LHCN-M2 (cell line): ENCODE measurements at regions not wholly inside any gene's neighbourhood (a gene's known extent, or its start where the extent isn't known, plus 50 kb on each side); places are given as distances from the start of the nearest gene placed in this dataset.
"Not testable (repeated sequence)": the region's sequence is repeated elsewhere in the genome, so short reads cannot be mapped to it uniquely, and the experiment has no call there.

ENCODE experiments used
- DNase-seq: peaks from one replicate; pipeline ENCODE4 v3.0.0-alpha.2; 2012; ENCODE audit warnings: low read depth

DNA sequence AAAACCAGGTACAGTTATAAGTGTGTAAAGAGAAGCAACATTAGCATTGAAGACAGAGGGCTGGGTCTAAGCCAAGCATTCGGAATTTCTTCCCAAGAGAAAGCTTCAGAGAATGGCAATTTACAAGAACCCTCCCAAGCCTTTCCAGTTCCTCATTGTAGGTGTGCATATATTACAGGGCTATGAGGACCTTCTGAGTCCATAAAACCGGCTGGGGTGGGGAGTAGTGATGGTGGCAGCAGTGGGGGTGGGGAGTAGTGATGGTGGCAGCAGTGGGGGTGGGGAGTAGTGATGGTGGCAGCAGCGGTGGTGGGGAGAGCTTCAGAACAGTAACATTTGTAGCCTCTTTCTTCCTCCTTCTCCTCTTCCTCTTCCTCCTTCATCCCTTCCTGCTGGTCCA, 368.7 kb upstream of the UMPS start:
- DNase-seq: no peak

DNA sequence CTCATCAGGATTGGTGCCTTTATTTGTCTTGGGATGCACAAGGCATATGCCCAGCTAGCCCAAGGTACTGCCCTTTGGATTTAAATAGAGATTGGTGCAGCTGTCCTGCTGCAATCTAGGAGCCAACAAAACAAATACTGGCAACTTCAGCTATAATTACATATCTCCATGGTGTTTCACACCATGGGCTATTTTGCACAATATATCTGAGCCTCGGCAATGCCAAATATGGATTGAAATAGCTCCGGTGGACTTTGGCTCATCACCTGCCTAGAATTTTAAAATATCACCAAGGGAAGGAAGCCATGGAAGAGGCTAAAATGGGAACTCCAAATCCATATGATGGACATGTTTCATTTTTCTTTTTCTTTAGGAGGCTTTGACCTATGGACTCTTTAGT, 367.8 kb upstream of the UMPS start:
- no peak for DNase-seq

DNA sequence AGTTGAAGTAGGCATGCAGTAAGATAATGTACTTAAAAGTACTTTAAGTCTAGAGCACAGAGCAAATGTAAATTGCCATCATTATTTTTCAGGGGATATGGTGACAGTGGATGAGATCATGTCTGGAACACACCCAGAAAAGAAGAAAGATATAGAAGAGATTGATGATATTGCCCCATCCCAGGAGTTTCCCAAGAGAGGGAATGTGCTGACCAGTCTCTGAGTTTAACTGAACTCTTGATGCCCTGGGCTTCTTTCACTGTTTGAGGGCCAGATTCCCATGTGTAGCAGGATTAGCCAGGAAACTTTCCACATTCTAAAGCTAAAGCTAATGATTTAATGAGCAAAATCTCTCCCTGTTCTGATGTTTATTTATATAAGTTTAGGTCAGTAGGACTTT, 366.8 kb upstream of the UMPS start:
- peak; percentile 25 for DNase-seq

DNA sequence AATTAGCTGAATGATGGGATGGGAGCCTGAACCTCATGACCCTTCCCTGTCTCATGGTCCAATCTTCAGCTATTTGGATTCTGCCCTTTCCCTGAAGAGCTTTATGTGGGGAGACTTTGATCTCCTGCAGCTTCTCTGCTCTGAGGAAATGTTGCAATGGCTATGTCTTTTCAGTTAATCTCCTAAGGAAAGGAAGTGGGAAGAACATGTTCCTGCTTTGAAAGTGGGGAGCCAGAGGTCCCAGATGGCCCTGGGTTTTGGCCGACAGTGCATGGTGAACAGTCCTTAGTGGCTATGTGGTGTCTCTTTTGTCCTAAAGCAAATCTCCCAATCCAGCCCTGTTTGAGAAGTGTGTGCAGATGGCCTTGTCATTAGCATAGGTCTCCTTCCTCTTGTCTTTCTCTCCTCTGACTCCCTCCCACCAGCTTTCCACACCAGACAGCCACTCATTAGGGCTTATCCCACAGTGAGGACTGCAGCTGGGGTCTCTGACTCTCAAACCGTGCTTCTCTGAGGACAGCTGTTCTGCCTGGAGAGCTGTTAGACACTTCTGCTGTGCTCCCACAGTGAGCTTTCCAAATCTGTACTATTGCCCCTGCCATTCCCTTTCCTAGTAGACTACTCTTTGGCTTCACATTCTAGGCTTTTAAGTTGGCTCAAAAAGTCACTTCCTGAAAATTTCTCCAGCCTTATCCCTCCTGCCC, 365.8 kb upstream of the UMPS start:
- DNase-seq: no peak

DNA sequence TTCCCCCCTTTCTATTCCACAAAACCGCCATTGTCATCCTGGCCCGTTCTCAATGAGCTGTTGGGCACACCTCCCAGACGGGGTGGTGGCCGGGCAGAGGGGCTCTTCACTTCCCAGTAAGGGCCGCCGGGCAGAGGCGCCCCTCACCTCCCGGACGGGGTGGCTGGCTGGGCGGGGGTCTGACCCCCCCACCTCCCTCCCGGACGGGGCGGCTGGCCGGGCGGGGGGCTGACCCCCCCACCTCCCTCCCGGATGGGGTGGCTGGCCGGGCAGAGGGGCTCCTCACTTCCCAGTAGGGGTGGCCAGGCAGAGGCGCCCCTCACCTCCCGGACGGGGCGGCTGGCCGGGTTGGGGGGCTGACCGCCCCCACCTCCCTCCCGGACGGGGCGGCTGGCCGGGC, 363.6 kb upstream of the UMPS start:
- DNase-seq: not testable (repeated sequence)

DNA sequence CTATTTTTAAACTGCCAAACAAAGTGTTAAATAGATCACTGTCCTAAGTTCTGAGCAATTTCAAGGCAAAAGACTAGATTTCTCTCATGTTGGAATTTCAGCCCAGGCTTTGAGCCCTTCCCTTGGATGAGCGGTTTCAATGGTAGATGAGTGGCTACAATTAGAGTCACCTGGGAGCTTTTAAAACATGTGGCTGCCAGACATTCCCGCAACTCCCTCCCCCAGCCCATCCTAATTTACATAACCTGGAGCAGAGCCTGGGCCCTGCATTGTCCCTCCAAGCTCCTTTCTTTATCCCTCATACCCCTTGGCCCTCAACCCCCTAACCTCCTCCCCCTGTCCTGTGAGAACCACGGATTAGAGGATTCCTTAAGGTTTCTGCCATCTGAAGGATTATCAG, 357.5 kb upstream of the UMPS start:
- DNase-seq: no peak

DNA sequence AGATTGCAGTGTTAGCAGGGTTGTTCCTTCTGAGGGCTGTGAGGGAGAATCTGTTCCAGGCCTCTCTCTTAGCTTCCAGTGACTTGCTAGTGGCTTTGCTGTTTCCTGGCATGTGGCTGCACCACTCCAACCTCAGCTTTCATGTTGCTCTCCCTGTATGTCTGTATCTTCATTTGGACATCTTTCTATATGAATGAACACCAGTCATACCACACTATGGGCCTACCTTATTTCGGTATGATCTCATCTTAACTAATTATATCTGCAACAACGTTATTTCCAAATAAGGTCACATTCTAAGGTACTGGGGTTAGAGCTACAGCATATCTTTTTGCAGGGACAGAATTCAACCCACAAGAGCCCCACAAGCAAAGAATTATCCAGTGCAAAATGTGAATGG, 356.7 kb upstream of the UMPS start:
- no peak for DNase-seq

DNA sequence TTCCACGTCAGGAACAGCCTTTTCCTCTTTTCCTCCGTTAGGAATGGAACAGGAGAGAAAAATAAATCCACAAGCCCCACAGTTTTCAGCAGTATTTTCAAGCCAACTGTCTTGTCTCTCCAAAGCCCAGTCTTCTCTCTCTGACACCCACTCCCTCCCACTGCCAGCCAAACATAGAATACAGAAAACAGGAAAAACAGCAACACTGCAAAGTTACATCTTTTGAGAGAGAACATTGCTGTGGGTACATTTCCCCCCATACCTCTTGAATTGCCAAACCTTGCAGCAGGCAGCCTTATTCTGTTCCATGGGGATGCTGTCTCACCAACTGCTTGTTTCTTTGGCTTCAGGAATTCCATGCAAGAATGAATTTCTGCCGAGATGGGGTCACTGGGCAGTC, 355.7 kb upstream of the UMPS start:
- DNase-seq: no peak

DNA sequence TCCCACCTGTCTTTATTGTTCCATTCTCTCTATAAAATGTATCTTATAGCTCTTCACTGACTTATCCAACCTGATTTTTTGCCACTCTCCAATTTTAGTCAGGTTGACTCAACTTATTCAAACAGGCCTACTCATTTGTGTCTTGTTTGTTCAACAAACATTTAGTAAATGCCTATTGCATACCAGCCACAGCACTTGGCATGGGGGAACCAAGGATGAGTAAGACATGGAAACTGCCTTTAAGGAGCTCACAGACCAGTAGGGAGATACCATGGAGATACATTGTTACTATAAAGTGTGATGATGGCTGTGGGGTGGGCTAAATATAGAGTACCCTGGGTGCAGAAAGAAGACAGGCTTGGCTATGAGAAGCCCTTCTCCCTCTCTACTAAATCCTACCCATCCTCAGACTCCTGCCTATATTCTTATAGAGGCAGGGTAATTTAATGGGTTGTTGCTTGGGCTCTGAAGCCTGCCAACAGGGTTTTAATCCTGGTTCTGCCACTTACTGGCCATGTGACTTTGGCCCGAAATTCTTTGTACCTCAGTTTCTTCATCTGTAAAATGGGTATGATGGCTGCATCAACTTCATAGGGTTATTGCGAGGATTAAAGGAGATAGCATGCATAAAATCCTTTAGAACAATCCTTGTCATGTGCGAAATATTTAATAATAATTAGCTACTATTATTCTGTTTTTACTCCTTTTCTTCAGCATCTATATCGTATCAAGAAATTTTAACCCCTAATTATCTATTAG, 348.5 kb upstream of the UMPS start:
- no peak for DNase-seq

DNA sequence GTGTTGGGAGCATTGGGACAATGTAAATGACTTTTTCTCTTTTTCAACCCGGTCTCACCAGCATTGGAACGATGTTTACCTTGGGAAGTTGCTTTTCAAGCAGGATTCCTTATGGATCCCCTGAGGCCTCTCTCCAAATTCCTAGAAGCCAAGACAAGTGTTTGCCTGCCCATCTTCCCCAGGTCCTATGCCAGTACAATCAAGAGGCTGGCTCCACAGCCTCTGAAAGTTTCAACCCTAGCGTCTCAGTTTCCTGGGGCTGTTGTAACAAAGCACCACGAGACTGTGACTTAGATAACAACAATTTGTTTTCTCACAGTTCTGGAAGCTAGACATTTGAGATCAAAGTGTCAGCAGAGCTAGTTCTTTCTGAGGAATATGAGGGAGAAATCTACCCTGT, 347.2 kb upstream of the UMPS start:
- no peak for DNase-seq

DNA sequence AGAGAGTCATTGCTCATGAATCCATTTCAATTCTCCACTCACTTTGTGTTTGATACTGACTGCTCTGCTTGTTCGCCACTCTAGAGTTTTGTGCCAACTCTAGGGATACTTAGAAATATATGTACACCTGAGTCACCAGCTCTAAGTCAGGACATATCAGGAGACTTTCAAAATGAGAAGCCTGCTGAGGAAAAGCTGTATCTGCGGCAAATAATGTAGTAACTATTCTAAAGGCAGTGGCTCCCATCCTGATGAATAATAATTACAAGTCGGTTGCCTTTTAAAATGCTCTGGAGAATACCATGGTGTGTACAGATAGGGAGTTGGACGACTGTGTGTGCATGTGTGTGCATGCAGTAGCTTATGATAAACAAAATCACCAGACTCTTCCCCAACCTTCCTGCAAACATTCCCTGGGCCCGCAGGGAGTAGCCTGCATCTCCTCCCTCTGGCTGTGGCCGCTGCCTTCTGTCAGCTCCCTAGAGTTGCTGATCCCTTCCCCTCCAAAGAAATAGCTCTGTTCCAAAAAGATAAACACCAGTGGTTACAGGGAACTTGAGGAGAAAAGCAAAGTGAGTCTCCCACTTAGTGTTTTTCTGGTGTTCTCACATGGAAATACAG, 346.3 kb upstream of the UMPS start:
- no peak for DNase-seq

DNA sequence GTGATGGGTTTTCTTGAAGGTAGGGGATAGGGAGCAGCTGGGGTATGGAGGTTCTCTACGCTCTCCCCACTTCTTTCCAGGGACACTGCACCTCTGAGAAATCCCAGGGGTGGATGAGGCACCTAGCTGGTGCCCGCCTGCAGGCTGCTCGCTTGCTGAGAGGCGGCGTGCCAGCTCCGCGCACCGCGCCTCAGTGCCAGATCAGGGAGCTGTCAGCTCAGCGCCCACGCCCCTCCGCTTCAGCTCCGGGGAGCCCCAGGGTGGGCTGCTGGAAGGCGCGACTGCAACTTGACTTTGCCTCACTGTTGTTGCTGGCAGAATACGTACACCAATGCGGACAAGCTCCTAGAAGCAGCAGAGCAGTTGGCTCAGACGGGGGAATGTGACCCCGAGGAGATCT, 345.7 kb upstream of the UMPS start:
- no peak for DNase-seq

DNA sequence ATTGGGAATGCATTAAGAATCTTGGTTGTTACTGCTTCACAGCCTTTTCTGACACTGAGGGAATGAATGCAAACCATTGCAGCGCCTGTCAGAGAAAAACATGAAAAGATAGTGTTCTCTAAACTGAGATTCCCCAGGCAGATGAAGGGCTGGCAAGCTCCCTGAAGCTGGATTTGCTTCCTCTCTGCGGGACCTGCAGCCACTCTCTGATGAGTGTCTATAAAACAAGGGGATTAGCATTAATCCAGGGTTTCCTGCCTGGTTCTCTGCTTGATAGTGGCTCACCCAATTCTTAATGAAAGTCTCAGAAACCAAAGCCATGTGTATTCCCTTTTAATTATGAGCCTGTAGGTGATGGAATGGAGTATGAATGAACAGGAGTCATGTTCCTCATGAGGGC, 344.3 kb upstream of the UMPS start:
- DNase-seq: no peak

DNA sequence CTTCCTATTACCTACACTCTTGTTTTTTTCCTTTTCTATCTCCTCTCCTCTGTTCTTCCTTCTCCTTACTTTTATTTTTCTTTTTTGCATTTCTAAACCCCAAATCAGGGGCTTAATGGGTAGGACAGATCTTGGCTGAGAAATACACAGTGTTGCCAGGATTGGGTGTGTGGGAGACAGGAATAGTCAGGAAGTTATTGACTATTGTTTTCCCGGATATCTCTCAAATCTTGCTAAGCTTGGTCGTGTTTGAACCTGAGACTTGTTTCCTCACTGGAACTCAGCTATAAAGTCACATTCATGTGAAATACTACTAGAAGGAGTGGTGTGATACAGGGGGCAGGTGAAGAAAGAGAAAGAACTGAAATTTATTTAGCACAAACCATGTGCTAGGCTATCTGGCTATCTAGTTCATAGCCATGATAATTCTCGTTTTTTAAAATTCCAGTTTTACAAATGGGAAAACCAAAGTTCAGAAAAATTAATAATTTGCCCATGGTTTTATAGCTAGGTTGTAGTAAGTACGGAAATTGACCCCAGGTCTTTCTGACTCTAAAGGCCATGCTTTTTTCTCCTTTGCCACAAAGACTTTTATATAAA, 343.2 kb upstream of the UMPS start:
- no peak for DNase-seq

DNA sequence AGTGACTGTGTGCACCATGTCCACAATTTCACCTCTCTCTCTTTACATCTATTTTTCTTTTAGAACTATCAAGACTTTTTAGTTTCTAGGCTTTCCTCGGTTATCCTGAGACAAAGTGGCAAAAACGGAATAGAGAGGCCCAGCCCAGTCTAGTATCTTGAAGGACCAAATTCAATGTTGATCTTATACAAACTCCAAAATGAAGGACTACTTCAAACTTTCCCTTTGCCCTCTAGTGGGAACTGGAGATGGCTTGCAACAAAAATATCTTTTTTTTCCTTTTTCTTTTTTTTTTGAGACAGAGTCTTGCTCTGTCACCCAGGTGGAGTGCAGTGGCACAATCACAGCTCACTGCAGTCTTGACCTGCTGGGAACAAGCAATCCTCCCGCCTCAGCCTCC, 338.5 kb upstream of the UMPS start:
- DNase-seq: no peak

DNA sequence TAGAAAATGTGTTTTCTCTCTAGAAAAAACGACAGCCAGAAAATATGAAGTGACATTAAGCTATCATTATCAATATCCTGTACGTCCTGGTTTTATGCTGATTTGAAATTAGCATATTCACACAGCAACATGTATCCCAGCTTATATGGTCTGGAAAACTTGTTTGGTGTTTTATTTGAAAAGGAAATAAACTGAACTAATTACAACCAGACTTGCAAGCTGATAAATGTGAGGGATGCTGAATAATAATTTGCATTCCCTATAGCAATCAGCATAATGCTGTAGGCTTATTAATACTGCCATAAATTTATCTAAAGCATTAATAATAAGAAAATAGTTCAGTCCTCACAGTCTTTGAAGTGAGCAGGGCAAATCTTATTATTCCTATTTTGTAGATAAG, 336.9 kb upstream of the UMPS start:
- no peak for DNase-seq

DNA sequence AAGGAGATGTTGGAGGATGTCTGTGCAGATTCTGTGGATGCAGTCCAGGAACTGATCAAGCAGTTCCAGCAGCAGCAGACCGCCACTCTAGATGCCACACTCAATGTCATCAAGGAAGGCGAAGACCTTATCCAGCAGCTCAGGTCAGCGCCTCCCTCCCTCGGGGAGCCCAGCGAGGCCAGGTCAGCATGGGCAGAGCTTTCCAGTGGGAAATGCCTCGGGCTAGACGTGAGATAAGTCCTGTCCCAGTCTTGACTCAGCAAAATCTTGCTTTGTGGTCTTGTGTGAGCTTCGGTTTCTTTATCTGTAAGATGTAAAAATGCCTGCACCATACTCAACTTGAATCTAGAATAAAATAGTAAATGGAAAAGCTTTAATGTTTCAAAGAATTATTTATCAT, 335.1 kb upstream of the UMPS start:
- DNase-seq: no peak

DNA sequence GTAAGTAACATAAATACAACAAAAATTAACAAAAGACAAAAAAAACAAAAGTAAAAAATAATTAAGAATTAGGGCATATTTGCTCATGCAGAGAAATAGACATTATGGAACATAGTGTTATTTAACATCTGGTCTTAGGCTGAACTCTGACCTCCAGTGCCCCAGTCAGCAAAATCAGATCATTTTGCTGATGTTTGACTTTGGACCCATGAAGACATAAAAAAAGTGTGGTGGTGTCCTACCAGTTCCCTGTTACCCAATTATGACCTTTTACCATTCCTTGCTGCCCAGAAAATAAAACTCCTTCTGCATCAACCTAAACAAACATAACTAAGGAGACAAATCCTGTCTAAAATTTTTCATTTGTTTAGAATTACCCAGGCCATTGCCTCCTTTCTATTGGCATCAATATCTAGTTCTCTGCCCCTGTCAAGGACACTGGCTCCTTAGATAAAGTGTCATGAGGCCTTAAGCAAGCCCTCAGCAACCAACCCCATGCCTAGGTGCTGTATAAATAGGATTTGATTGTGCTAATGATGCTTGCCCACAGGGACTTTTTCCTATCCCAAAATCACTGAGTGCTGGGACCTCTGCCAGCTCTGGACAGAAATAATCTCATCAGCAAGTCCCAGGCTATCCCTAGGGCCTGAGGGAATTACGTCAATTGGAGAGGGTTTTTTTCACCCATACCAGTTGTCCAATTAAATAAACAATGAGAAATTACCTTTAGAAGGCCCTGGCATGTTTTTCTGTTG, 334.5 kb upstream of the UMPS start:
- no peak for DNase-seq

DNA sequence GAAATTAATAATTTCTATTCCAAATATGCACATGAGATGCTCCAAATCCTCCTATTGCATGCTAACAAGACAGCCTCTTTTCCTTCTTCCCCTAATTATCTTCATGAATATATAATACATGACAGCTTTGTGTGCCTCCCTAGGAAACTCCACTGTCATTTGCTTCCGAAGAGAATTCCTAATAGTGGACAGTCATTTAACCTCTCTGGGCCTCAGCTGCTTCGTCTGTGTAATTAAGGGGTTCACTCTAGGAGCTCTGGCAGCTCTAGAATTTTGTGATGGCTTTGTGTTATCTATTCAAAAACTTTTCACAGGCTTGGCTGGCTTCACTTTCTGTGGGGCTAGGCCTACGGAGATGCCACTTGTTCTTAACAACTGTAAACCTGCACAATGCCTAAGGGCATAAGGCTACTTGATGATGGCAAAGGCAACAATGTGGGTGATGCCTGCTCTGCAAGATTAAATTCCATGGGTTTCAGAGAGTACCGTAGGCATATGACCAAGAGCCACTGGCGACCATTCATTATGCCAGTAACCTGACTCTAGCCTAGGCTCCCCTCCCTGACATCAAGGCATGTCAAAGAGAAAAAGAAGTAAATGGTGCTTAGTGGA, 333.8 kb upstream of the UMPS start:
- DNase-seq: no peak

DNA sequence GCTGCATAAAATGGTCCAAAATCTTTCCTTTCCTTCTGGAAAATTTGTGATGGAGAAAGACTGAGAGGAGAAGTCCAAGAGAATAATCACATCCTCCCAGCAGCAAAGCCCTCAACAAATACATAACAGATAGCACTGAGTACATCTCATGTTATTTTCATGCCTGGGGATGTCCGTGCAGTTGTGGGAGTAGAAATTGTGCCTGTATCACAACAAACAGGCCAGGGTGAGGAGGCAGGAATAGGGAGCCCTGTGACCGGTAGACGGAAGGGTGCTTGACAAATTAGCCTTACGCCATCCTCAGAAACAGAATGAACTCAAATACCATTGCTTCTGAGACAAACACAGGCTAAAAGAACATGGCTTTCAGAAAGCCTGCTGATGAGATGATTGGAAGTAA, 333.2 kb upstream of the UMPS start:
- no peak for DNase-seq

DNA sequence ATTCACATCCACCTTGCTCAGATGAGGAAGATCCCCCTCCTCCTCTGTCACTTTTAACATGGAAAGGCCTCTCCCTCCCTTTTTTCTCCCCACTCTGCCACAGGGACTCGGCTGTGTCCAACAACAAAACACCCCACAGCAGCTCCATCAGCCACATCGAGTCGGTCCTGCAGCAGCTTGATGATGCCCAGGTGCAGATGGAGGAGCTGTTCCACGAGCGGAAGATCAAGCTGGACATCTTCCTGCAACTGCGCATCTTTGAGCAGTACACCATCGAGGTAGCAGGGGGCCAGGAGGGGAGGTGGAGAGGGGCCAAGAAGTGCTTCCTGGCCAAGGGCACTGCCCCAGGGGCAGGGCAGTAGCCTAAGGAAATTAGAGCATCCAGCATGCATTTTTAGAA, 331.7 kb upstream of the UMPS start:
- no peak for DNase-seq

DNA sequence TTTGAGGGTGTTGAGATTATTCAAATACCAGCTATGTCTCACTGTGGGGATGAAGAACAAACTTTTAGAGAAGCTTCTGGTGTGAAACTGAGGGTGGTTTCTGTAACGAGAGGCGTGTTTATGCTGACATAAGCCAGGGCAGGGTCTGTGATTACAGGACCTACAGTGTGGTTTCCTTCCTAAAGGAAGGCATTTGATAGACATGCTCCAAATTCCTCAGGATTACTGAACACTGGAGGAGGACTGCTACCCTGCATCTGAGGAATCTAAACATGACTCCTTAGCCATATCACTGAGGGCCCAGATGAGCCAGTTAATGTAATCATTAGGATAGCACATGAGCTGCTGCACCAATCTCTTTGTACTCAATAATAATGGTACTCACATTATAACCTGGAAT, 328.4 kb upstream of the UMPS start:
- no peak for DNase-seq
